GM18867 (cell line): ENCODE measurements at regions not wholly inside any gene's neighbourhood (a gene's known extent, or its start where the extent isn't known, plus 50 kb on each side); places are given as distances from the start of the nearest gene placed in this dataset.

Experiments used
- ATAC-seq: cut with Tn5 transposase; IDR thresholded peaks from one replicate; pipeline ENCODE4 v1.9.1; 2021; ENCODE audit warnings: mild to moderate bottlenecking, moderate library complexity; ENCODE audit not compliant: unreplicated experiment

DNA sequence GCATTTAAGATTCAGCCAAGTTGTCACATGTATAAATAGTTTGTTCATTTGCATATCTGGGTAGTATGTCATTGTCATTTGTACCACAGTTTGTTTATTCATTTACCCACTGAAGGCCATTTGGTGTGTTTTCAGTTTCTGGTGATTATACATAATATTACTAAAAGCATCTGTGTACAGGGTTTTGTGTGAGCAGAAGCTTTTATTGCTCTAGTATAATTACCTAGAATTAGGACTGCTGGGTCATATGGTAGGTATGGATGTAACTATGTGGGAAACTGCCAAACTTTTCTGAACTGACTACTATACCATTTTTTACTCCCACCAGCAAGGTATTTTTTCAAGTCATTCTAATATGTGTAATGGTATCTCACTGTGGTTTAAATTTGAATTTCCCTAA lies 584.0 kb upstream of the GHITM start:
- peak; percentile 97 for ATAC-seq

DNA sequence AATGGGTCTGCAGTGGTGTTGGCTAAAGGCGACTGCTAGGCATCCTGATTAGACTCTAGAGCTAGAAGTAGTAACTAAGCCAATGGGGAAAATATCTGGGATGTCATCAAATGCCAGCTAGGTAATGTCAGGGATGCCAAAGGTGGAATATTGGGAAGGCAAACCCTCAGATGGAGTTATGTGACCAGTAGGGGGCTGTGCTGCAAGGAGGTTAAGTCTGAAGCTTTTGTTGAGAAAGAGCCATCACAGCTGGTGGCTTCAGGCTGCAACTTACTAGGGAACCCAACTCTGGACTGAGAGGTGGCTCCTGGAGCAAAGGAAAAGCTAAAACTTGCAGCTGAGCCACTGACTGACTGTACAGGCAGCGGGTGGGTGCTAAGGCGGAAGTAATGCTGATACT lies 576.9 kb upstream of the GHITM start:
- ATAC-seq, result no peak

DNA sequence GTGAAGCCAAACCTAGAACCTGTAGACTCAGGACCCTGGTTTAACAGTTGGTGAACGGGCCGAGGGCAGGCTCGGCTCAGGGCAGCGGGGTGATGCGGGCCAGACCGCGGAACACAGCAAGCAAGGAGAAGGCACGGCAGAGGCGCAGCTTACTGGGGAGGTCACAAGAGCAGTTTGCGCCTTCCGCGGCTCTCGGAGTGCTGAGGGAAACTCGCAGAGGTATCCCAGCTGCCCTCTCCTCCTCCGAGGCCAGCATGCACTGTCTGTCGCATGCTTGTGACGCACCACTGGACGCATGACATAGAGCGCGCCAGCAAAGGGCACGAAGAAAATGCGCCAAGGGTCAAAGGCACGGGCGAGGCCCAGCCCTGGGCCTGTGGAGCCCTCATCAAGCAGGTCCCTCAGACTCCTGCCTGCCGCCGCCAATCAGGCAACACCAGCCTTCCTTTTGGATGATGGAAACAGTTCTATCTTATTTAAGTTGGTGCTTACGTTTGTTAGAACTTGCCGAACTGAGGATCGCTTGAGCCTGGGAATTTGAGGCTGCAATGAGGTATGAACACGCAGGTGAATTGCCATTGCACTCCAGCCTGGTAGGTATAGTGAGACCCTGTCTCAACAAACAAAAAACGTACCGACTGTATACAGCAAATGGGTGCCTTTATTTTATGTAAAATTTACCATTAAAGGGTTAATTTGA lies 574.3 kb upstream of the GHITM start:
- no peak for ATAC-seq

DNA sequence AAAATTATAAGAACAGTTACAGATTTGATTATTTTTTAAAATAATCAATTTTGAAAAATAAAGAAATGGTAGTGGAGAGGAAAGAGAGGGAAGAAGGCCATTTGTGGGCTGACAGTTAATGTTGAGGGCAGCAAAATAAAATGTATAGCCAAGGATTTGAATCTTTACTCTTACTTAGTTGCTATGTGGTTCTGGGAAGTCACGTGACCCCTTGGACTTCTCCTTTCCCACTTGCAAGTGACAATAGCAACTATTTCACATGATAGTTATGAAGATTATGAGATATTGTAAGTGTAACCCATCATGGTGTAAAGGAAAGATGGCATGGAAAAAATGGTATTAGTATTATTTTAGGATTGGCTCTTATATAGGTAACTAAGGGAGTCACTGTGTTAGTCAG lies 567.3 kb upstream of the GHITM start:
- ATAC-seq, result no peak

DNA sequence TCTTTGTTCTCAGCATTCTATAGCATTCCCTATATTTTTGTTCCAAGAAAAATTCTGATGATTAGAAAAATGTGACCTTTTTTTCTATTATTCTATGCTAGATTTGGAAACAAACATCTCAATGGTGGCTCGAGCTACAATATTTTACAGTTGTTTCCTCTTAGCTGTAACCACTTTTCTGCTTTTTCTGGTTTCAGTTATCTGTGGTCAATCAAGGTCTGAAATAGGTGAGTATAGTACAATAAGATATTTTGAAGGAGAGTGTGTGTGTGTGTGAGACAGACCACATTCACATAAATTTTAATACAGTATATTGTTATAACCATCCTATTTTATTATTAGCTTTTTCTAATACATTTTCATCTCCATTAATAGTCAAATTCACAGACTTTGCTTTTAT lies 564.5 kb upstream of the GHITM start:
- peak; percentile 84 for ATAC-seq

DNA sequence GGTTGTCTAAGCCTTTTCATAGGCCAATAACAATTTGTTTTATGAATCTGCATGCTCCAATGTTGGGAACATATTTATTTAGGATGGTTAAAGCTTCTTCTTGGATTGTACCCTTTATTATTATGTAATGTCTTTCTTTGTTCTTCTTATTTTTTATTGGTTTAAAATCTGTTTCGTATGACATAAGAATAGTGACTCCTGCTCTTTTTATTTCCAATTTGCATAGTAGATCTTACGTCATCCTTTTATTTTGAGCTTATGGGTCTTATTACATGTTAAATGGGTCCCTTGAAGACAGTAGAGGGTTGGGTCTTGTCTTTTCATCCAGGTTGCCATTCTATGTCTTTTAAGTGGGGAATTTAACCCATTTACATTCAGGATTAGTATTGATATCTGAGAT lies 561.9 kb upstream of the GHITM start:
- no peak for ATAC-seq

DNA sequence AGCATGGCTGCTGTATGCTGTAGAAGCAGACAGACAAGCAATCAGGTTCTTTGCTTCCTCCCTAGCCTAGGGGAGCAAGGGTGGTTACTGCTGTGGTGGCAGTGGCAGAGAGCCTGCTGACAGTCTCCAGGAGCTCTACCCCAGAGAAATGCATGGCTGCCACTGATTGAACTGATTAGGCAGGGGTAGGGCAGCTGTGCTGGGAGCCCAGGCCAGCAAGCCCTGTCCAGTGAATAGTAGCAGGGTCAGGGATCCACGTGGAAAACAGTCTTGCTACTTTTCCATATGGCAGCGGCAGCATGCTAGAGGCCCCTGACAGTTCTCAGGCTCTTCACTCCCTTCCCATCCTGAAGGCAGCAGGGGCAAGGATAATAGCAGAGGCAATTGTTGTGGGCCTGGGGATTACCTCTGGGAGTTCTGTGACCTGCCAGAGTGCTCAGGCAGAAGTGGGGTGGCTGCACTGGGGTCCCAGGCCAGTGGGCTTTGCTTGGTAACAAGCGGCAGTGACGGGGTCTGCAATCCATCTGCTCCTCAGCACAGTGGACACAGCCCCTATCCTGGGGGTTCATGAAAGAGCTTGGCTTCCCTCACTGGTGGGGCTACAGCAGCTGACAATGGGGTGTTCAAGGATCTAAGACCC lies 558.8 kb upstream of the GHITM start:
- ATAC-seq, result no peak

DNA sequence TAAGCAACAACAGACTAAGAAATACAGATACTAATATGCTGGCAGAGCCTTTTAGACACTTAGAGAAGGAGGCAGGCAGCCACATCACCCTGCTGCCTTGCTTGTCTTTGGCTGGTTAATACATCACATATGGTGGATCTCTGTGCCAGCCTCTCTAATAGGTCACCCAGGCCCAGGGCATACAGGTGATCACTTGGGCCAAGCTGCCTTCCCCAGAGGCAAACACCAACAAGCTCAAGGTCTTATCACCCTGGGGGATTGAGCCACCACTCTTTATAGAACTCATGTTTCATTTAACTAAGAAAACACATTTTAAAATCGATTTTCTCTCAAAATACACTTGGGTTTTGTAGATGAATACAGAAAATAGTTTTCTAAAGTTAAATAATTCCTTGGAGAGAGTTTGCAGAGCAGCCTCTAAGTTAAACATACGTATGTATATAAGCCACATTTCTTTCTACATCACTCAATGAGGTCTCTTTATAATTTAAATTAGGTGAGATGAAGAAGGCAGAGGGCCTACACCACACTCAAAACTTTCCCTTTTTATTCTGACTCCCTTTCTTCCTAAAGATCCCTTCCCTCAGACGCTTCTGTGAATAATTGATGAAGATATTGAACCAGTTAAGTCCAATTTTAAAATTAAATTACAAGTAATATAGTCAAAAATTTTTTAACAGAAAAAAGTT lies 556.8 kb upstream of the GHITM start:
- no peak for ATAC-seq

DNA sequence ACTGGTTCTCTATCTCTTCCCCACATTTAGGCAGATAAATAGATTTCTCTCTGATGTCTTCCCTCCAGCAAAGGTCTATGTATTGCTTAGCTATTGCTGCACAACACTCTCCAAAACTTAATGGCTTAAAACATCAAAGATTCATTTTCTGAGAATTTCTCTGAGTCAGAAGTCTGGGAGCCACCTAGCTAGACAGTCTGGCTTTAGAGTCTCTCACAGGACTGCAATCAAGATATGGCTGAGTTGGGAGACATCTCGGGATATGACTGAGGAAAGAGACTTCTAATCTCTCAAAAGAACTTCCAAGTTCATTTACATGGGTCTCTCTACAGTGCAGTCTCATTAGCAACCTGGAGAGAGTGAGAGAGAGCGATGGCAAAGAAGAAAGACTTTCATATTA lies 553.6 kb upstream of the GHITM start:
- no peak for ATAC-seq

DNA sequence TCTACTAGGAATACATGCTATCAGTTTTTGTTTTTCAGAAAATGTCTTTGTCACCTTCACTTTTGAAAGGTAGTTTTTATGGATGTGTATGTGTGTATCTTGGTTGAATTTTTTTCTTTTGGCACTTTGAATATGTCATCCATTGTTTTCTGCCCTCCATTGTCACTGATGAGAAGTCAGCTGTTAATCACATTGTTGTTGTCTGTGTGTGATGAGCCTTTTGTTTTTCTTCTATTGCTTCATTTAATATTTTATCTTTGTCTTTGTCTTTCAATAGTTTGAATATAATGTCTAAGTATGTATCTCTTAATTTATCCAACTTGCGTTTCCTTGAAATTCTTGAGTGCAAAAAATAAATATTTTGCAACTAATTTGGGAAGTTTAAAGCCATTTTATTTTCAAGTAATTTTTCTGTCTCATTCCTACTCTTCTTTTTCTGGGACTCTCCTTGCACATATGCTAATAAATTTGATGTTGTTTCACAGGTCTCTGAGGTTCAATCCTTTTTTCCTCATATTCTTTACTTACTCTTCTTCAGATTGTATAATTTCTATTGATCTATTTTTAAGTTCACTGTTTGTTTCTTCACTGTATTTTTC lies 546.9 kb upstream of the GHITM start:
- ATAC-seq, result no peak

DNA sequence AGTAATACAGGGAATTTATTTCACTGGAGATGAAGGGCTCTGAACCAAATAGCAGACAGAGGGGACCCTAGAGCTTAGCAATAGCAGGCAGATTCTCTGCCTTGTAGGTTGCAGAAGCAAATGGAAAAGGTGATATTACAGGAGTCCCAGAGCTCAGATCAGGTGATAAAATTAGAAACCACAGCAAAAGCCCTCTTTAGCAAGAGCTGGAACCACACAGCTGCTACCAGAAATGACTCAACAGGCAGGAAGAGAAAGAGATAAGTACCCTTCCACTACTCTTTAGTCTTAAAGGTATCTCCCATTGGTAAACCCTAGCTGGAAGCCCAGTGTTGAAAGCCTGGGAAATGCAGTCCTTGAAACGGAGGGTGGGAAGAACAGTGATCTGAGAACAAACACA lies 535.6 kb upstream of the GHITM start:
- peak; percentile 99 for ATAC-seq

DNA sequence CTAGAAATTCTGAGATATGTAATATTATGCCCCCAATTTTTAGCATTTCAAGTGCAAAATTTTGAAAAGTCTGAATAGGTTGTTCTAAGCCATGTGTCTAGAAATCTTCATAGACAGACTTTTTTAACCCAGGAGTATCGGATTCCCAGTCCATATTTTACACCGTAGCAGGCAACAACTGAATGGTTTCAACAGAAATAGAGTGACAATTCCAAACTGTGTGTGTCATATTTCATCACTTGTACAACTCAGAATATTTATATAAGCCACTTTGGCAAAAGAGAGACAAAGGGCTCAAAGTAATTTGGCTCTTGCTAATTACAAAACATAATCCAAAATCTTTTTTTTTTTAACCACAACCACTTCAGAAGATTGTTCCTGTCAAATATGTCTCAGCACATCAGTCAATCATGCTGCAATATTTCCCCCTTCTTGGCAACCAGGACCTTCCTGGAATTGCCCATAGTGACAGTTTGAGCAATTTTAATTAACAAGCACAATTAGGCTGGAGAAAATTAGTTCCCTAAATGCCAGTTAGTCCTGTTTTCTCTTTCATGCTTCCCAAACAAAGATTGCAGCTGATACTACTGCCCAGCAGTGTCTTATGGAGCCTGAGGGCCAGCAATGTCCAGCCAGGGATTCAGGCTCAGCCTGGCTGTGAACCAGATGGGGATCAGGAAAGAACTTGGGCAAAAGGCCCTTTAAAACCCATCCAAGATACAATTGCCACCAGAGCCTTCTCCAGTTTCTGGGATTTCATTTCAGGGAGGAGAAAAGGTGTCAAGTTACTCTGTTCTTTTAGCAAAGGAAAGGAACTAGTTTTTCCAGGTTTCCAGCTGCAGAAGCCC lies 533.3 kb upstream of the GHITM start:
- ATAC-seq, result no peak

DNA sequence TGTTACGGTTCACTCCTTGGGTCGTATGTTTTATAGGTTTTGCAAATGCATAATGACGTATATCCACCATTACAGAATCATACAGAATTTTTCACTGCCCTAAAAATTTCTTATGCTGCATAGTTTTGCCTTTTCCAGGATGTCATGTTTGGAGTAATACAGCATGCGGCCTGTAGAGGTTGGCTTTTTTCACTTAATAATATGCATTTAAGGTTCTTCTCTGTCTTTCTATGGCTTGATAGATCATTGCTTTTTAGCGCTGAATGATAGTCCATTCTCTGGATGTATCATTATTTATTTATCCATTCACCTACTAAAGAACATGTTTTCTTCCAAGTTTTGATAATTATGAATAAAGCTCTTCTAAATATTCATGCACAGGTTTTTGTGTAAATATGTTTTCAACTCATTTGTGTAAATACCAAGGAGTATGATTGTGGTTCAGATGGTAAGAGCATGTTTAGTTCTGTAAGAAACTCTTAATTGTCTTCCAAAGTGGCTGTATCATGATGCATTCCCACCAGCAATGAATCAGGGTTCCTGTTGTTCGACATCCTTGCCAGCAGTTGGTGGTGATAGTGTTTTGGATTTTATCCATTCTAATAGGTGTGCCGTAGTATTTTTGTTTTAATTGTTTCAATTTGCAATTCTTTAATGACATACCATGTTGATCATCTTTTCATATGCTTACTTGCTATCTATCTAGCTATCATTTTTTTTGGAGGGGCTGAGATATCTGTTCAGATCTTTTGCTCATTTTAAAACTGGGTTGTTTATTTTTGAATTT lies 531.2 kb upstream of the GHITM start:
- ATAC-seq, result no peak

DNA sequence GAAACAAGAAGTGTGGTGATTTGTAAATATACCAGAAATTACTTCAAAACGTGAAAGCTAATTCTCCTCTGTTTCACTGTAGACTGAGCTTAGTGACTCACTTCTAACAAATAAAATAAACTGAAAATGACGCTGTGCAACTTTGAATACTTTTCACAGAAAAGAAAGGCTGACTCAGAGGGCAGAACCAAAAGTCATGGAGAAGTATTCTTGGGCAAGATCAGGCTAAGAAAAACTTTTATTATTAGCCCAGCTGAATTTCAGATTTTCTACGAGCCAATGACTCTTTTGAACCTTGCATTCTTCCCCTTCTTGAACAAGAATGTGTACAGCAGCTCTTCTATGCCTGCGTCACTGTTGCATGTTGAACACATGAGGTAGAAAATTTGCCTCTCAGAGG lies 527.3 kb upstream of the GHITM start:
- ATAC-seq, result no peak

DNA sequence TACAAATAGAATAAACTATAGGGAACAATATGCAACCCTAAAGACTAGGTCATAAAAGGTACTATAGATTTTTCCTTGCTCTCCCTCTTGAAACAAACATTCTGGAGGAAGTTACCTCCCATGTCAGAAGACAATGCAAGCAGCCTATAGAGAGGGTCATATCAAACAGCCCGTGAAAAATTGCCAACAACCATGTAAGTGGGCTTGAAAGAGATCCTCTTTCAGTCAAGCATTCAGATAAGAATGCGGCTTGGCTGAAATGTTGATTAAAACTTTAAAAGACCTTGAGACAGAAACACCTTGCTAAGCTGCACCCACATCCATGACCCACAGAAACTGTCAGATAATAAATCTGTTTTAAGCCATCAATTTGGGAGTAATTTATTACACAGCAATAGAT lies 526.6 kb upstream of the GHITM start:
- no peak for ATAC-seq

DNA sequence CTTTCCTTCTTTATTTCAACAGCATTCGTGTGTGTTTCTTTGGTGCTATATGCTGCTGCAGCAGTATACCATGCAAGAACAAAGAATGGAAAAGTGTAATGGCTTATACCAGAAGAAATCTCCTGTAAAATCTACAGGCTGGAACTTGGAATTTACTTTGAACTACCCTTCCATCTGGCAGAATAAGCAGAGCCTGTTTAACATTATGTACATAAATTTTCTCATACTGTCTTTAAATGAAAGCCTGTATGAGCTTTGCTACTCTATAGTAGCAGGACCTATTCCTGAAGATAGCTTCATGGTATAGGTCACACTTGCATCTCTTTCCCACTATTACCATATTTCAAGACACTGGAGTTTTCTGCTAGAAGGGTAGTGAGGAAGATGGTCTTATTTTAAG lies 522.1 kb upstream of the GHITM start:
- no peak for ATAC-seq

DNA sequence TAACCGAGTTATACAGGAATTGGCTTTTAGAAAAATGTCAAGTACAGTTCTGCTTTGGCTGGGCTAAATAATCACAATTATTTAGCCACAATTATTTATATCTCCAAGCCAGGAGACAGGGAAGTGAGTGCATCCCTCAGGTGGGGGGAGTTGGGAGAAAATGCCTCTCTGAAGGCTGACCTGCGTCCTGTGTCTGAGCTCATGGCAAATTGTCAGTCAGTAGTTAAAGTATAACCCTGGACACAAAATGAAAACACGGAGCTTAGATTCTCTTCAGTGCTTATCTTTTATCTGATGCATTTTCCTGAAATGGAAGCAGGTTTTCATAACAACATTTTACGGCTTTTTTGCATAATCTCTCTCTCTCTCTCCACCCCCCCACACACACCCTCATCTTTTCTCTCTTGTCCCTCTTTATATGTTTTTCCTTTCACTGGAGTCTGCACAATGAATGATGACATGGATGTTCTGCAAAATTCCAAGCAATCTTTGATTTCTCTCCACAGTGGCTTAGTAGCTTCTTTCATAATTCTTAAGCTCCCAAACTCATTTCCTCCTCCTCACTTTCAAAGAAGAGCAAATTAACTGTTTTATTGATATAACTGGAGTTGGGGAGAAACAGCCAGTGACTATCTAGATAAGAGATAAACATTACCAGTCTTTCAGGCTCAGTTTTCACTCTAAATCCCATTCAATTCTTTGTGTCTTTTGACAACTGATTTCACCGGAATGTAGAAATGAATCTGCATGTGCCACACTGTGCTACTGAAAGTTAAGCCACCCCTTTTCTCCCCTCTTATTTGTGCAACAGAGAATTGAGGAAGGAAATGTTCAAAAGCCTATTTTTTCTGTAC lies 521.4 kb upstream of the GHITM start:
- no peak for ATAC-seq

DNA sequence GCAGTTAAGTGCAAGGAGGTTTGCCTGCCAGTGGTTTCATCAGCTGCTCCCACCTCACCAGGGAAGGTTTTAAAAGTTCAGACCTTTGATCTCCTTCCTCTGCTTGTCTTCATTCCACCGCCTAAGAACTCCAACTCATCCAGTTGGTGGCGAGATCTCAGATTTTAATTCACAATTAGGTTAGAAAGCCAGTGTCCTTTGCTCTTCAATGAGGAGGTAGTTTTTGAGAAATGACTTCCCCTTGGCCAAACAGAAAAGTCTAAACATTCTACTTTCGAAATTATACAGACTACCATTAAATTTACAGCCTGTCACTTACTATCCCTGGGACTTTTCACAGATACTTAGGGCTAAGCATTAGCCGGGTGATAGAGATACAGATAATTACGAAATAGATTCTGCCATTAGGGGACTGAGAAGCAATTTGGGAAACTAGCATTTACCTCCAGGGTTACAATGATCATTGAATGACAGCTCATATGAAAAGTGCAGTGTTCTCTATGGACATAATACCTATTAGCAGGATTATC lies 513.4 kb upstream of the GHITM start:
- ATAC-seq, result no peak

DNA sequence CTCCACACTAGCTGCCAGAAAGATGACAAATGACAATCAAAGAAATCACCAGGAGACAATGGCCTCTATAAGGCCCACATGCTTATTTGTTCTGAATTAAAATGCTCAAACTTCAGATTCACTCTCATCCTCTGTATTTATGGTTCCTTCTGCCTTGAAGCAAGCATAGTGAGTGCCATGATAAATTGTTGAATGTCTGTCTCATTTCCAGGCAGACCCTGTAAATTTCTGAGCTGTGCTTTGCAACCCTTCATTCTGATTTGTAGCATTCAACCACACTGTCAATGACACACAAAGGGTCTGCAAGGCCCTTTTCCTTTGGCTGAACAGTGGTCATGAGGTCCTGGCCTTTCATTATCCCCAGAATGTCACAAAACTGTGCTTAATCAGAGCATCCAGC lies 506.6 kb upstream of the GHITM start:
- no peak for ATAC-seq
